Ovary (tissue), 3 donors: ENCODE measurements at regions not wholly inside any gene's neighbourhood (a gene's known extent, or its start where the extent isn't known, plus 50 kb on each side); places are given as distances from the start of the nearest gene placed in this dataset.

Experiments used
- EP300 ChIP-seq: sonication (generic); formaldehyde crosslinking; IDR thresholded peaks from one replicate; pipeline ENCODE4 v1.6.1; 2017; ENCODE audit warnings: antibody characterized with exemption
- POLR2A ChIP-seq: fragments of 450-650 bp; IDR thresholded peaks from one replicate; pipeline ENCODE4 v1.6.1; 2017; ENCODE audit warnings: antibody characterized with exemption, mild to moderate bottlenecking, moderate library complexity
- TF ChIP-seq, protein P1 (sequence below), 3 donors: fragments of 450-650 bp in 2 of 3; fragments of 200-600 bp in 1 of 3; IDR thresholded peaks; one replicate each; pipeline versions ENCODE4 v1.5.1 to v1.8.0; 2016 to 2022; ENCODE audit warnings: antibody characterized with exemption in 3 of 3, mild to moderate bottlenecking in 1 of 3
- donor health status: DM: no; HTN: no; CAD: no.

DNA sequence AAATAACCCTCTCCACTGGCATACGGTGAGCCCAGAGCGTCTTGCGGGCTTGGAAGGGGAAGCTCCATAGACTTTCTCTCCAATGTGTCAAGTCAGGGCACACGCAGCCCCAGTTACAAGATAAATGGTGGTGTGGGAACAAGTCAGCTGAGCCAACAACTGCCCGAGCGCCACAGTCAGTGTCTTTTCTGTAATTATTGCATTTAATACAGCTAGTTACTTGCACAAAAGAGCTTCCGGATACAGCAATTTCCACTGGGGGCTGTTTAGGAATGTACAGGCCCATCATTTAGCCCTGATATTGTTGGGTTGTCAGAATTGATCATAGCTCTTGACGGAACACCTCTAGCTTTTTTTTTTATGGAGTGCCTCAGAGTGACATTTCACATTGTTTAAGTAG is 193.5 kb upstream of the SP8 start:
- TF ChIP-seq, protein P1, sequence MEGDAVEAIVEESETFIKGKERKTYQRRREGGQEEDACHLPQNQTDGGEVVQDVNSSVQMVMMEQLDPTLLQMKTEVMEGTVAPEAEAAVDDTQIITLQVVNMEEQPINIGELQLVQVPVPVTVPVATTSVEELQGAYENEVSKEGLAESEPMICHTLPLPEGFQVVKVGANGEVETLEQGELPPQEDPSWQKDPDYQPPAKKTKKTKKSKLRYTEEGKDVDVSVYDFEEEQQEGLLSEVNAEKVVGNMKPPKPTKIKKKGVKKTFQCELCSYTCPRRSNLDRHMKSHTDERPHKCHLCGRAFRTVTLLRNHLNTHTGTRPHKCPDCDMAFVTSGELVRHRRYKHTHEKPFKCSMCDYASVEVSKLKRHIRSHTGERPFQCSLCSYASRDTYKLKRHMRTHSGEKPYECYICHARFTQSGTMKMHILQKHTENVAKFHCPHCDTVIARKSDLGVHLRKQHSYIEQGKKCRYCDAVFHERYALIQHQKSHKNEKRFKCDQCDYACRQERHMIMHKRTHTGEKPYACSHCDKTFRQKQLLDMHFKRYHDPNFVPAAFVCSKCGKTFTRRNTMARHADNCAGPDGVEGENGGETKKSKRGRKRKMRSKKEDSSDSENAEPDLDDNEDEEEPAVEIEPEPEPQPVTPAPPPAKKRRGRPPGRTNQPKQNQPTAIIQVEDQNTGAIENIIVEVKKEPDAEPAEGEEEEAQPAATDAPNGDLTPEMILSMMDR (IDR thresholded peaks at IDR 0.05) = no peak
- TF ChIP-seq POLR2A = no peak
- TF ChIP-seq EP300 = no peak
